ENCODE measurements at regions not wholly inside any gene's neighbourhood (a gene's known extent, or its start where the extent isn't known, plus 50 kb on each side); places are given as distances from the start of the nearest gene placed in this dataset.
A peak's percentile ranks its signal among the peaks of the same experiment; 100 is the strongest.

- no peak for DNase-seq (ENCODE audit: low spot score)
Measured at GRCh38 chr13:73794755-73795154, 339.4 kb downstream of the KLF12 start.

GRCh38 chr13:73793361-73793760, 340.8 kb downstream of the KLF12 start:
- no peak for DNase-seq (ENCODE audit: low spot score)

GRCh38 chr13:73792796-73793195, 341.4 kb downstream of the KLF12 start:
- DNase-seq (ENCODE audit: low spot score): no peak

GRCh38 chr13:73782450-73783449, 351.5 kb downstream of the KLF12 start:
- no peak for DNase-seq (ENCODE audit: low spot score)

GRCh38 chr13:73781384-73781783, 352.8 kb downstream of the KLF12 start:
- no peak for DNase-seq (ENCODE audit: low spot score)

- no peak for DNase-seq (ENCODE audit: low spot score)
Measured at GRCh38 chr13:73779881-73780280, 354.3 kb downstream of the KLF12 start.

- no peak for DNase-seq (ENCODE audit: low spot score)
Measured at GRCh38 chr13:73778242-73778864, 355.9 kb downstream of the KLF12 start.

- no peak for DNase-seq (ENCODE audit: low spot score)
Measured at GRCh38 chr13:73777134-73777533, 357.1 kb downstream of the KLF12 start.

GRCh38 chr13:73776151-73776785, 357.9 kb downstream of the KLF12 start:
- peak; percentile 31 for DNase-seq (ENCODE audit: low spot score)

GRCh38 chr13:73773168-73773549, 361.0 kb downstream of the KLF12 start:
- DNase-seq (ENCODE audit: low spot score): no peak

GRCh38 chr13:73772449-73773167, 361.6 kb downstream of the KLF12 start:
- no peak for DNase-seq (ENCODE audit: low spot score)

- no peak for DNase-seq (ENCODE audit: low spot score)
Measured at GRCh38 chr13:73767747-73768315, 366.4 kb downstream of the KLF12 start.

- no peak for DNase-seq (ENCODE audit: low spot score)
Measured at GRCh38 chr13:73767191-73767741, 366.9 kb downstream of the KLF12 start.

- DNase-seq (ENCODE audit: low spot score): peak; percentile 75
Measured at GRCh38 chr13:73765651-73766384, 368.4 kb downstream of the KLF12 start.

- DNase-seq (ENCODE audit: low spot score): no peak
Measured at GRCh38 chr13:73759434-73759833, 374.8 kb downstream of the KLF12 start.

- DNase-seq (ENCODE audit: low spot score): no peak
Measured at GRCh38 chr13:73757481-73758233, 376.5 kb downstream of the KLF12 start.

- DNase-seq (ENCODE audit: low spot score): peak; percentile 57
Measured at GRCh38 chr13:73754727-73755292, 379.4 kb downstream of the KLF12 start.

GRCh38 chr13:73754241-73754640, 380.0 kb downstream of the KLF12 start:
- no peak for DNase-seq (ENCODE audit: low spot score)

GRCh38 chr13:73751290-73751689, 382.9 kb downstream of the KLF12 start:
- DNase-seq (ENCODE audit: low spot score): no peak

GRCh38 chr13:73748404-73748803, 385.8 kb downstream of the KLF12 start:
- DNase-seq (ENCODE audit: low spot score): no peak
